H9 (cell line): ENCODE measurements at regions not wholly inside any gene's neighbourhood (a gene's known extent, or its start where the extent isn't known, plus 50 kb on each side); places are given as distances from the start of the nearest gene placed in this dataset.

Experiments used
- DNase-seq: peaks from one replicate; pipeline ENCODE4 v3.0.0-alpha.2; 2017
- H2AFZ ChIP-seq: one replicate; pipeline ENCODE4 v1.6.1; 2013; ENCODE audit warnings: mild to moderate bottlenecking, low read length, control low read depth, moderate library complexity
- H2AK5ac ChIP-seq: 2 replicates; pipeline ENCODE4 v1.6.1; 2013; ENCODE audit warnings: low read length, control low read depth, mixed read lengths; ENCODE audit not compliant: insufficient read length
- H2BK120ac ChIP-seq: one replicate; pipeline ENCODE4 v1.6.1; 2013; ENCODE audit warnings: low read depth, mild to moderate bottlenecking, low read length, control low read depth, inconsistent platforms; ENCODE audit not compliant: poor library complexity, severe bottlenecking
- H2BK12ac ChIP-seq: 2 replicates; pipeline ENCODE4 v1.6.1; 2013; ENCODE audit warnings: low read length, control low read depth, mixed read lengths, low read depth; ENCODE audit not compliant: insufficient read length
- H2BK15ac ChIP-seq: 2 replicates; pipeline ENCODE4 v1.6.1; 2013; ENCODE audit warnings: low read depth, low read length, control low read depth
- H2BK20ac ChIP-seq: one replicate; pipeline ENCODE4 v1.6.1; 2013; ENCODE audit warnings: low read depth, mild to moderate bottlenecking, low read length, control low read depth, inconsistent platforms; ENCODE audit not compliant: poor library complexity, severe bottlenecking
- H2BK5ac ChIP-seq: 2 replicates; pipeline ENCODE4 v1.6.1; 2013; ENCODE audit warnings: low read length, control low read depth, mixed read lengths; ENCODE audit not compliant: insufficient read length
- H3K14ac ChIP-seq: 2 replicates; pipeline ENCODE4 v1.6.1; 2013; ENCODE audit warnings: low read length, control low read depth; ENCODE audit not compliant: insufficient read depth
- H3K18ac ChIP-seq: 2 replicates; pipeline ENCODE4 v1.6.1; 2013; ENCODE audit warnings: low read depth, mild to moderate bottlenecking, mixed read lengths, low read length, control low read depth; ENCODE audit not compliant: insufficient read length
- H3K23ac ChIP-seq: 2 replicates; pipeline ENCODE4 v1.6.1; 2013; ENCODE audit warnings: low read length, control low read depth, mixed read lengths, low read depth; ENCODE audit not compliant: insufficient read length
- H3K23me2 ChIP-seq: 2 replicates; pipeline ENCODE4 v1.6.1; 2013; ENCODE audit warnings: low read depth, mild to moderate bottlenecking, mixed read lengths, low read length, control low read depth; ENCODE audit not compliant: insufficient read length, poor library complexity, severe bottlenecking
- H3K27ac ChIP-seq: 2 replicates; pipeline ENCODE4 v1.5.1; 2013; ENCODE audit warnings: low read length, control low read depth, mixed read lengths, low read depth; ENCODE audit not compliant: insufficient read length
- H3K27me3 ChIP-seq: 2 replicates; pipeline ENCODE4 v1.6.1; 2013; ENCODE audit warnings: low read length, control low read depth, inconsistent platforms; ENCODE audit not compliant: insufficient read depth
- H3K4ac ChIP-seq: 2 replicates; pipeline ENCODE4 v1.6.1; 2013; ENCODE audit warnings: low read depth, mild to moderate bottlenecking, control low read depth, inconsistent platforms, low read length, moderate library complexity
- H3K4me1 ChIP-seq: 2 replicates; pipeline ENCODE4 v1.6.1; 2013; ENCODE audit warnings: low read length, control low read depth, inconsistent platforms; ENCODE audit not compliant: insufficient read depth
- H3K4me2 ChIP-seq: 2 replicates; pipeline ENCODE4 v1.6.1; 2013; ENCODE audit warnings: low read length, control low read depth, mixed read lengths; ENCODE audit not compliant: insufficient read length, insufficient read depth
- H3K56ac ChIP-seq: 2 replicates; pipeline ENCODE4 v1.6.1; 2013; ENCODE audit warnings: low read depth, mild to moderate bottlenecking, mixed read lengths, low read length, control low read depth; ENCODE audit not compliant: insufficient read length
- H3K79me1 ChIP-seq: 2 replicates; pipeline ENCODE4 v1.6.1; 2013; ENCODE audit warnings: low read depth, mild to moderate bottlenecking, moderate library complexity, low read length, control low read depth, inconsistent platforms; ENCODE audit not compliant: insufficient read depth, poor library complexity, severe bottlenecking
- H3K79me2 ChIP-seq: 2 replicates; pipeline ENCODE4 v1.6.1; 2013; ENCODE audit warnings: low read length, control low read depth, inconsistent platforms; ENCODE audit not compliant: insufficient read depth
- H3K9ac ChIP-seq: 2 replicates; pipeline ENCODE4 v1.6.1; 2013; ENCODE audit warnings: low read length, control low read depth, mixed read lengths; ENCODE audit not compliant: insufficient read length; ENCODE audit errors: extremely low read depth
- H3K9me3 ChIP-seq: one replicate; pipeline ENCODE4 v1.6.1; 2013; ENCODE audit warnings: low read depth, low read length, inconsistent platforms; ENCODE audit not compliant: control insufficient read depth
- H3T11ph ChIP-seq: one replicate; pipeline ENCODE4 v1.6.1; 2013; ENCODE audit warnings: mild to moderate bottlenecking, low read length, control low read depth, inconsistent platforms
- H4K20me1 ChIP-seq: one replicate; pipeline ENCODE4 v1.6.1; 2013; ENCODE audit not compliant: control insufficient read depth, insufficient read length, insufficient read depth
- H4K5ac ChIP-seq: 2 replicates; pipeline ENCODE4 v1.6.1; 2013; ENCODE audit warnings: low read depth, mild to moderate bottlenecking, mixed read lengths, low read length, control low read depth; ENCODE audit not compliant: insufficient read length
- H4K8ac ChIP-seq: replicated peaks from 2 replicates; pipeline ENCODE4 v1.6.1; 2013; ENCODE audit warnings: low read length, control low read depth, mixed read lengths, low read depth; ENCODE audit not compliant: insufficient read length
- H4K91ac ChIP-seq: 2 replicates; pipeline ENCODE4 v1.6.1; 2013; ENCODE audit warnings: low read depth, mild to moderate bottlenecking, moderate library complexity, mixed read lengths, low read length, control low read depth; ENCODE audit not compliant: insufficient read length
- H3K27ac Mint-ChIP-seq, 3 experiments: 2 replicates in 2 of 3; 3 replicates in 1 of 3; pipeline ENCODE4 v1.8.0; 2020 to 2021; ENCODE audit warnings: mixed read lengths in 3 of 3, mild to moderate bottlenecking in 1 of 3, moderate library complexity in 1 of 3
- H3K27me3 Mint-ChIP-seq: 2 replicates; pipeline ENCODE4 v1.8.0; 2021; ENCODE audit warnings: low read depth, mild to moderate bottlenecking, moderate library complexity, mixed read lengths
- H3K36me3 Mint-ChIP-seq, 3 experiments: 2 replicates in 2 of 3; 3 replicates in 1 of 3; pipeline ENCODE4 v1.8.0; 2020 to 2021; ENCODE audit warnings: low read depth in 3 of 3, mixed read lengths in 3 of 3; ENCODE audit not compliant: insufficient read depth in 1 of 3
- H3K4me1 Mint-ChIP-seq, 2 experiments: 2 replicates each; pipeline ENCODE4 v1.8.0; 2020; ENCODE audit warnings: mixed read lengths in 2 of 2
- H3K4me3 Mint-ChIP-seq, 2 experiments: 2 replicates in 1 of 2; 3 replicates in 1 of 2; pipeline ENCODE4 v1.8.0; 2020 to 2021; ENCODE audit warnings: mild to moderate bottlenecking in 2 of 2, mixed read lengths in 2 of 2, moderate library complexity in 1 of 2
- H3K9me3 Mint-ChIP-seq, 2 experiments: 2 replicates in 1 of 2; 3 replicates in 1 of 2; pipeline ENCODE4 v1.8.0; 2020; ENCODE audit warnings: mild to moderate bottlenecking in 2 of 2, mixed read lengths in 2 of 2, moderate library complexity in 1 of 2
- CTCF ChIP-seq: fragments of 200-600 bp; sonication (generic); conservative IDR thresholded peaks from 3 replicates; pipeline ENCODE4 v1.8.0; 2021; ENCODE audit warnings: antibody characterized with exemption, mild to moderate bottlenecking
- WGBS: extraction: QIAGEN DNeasy Blood & Tissue Kit; methylation state at CpG from one replicate; pipeline ENCODE4 v1.1.7; 2013; ENCODE audit warnings: missing lambda C conversion rate, low lambda C conversion rate, mixed read lengths; ENCODE audit not compliant: insufficient read length; ENCODE audit errors: extremely low coverage; 5-methylcytosine and 5-hydroxymethylcytosine counted together

GRCh38 chr11:29389793-29390192 lies 627.0 kb downstream of the KCNA4 start:
- Mint-ChIP-seq H3K27ac (no peak overlapping the region), H3K9me3 (peaks cover 0 to 3% of the 10 kb centered on the region in 2 experiments; a peak in 1 of 5 replicates), H3K27me3 (peaks cover 1% of the 10 kb centered on the region; the same call in 1 of the 2 replicates), H3K36me3 (no peaks in the 10 kb centered on the region), H3K4me1 (no peaks in the 10 kb centered on the region), H3K4me3 (no peak overlapping the region)
- Histone ChIP-seq H4K8ac (no peak overlapping the region), H3K27ac (no peak overlapping the region), H2AFZ (no peak overlapping the region), H4K91ac (no peak overlapping the region), H3K79me2 (no peaks in the 10 kb centered on the region), H3K14ac (no peak overlapping the region), H3K9ac (no peak overlapping the region), H4K20me1 (no peaks in the 10 kb centered on the region), H4K5ac (no peak overlapping the region), H2BK5ac (no peak overlapping the region), H3K27me3 (no peaks in the 10 kb centered on the region), H2BK15ac (no peak overlapping the region), H3K18ac (no peak overlapping the region), H3K4ac (no peak overlapping the region), H3K23ac (no peak overlapping the region), H2BK12ac (no peak overlapping the region), H2AK5ac (no peak overlapping the region), H3K79me1 (no peaks in the 10 kb centered on the region), H2BK20ac (no peak overlapping the region), H3K4me1 (no peaks in the 10 kb centered on the region), H3T11ph (no peak overlapping the region), H3K56ac (no peak overlapping the region), H2BK120ac (no peak overlapping the region), H3K23me2 (no peaks in the 10 kb centered on the region), H3K9me3 (no peaks in the 10 kb centered on the region), H3K4me2 (no peak overlapping the region)
- no peak for TF ChIP-seq CTCF
- no CpG with 5 or more reads among the region's 1 CpG for WGBS
- DNase-seq, result no peak
